AG08395 (cell line): ENCODE measurements at regions not wholly inside any gene's neighbourhood (a gene's known extent, or its start where the extent isn't known, plus 50 kb on each side); places are given as distances from the start of the nearest gene placed in this dataset.

Experiments used
- DNase-seq: peaks from one replicate; pipeline ENCODE4 v3.0.0; 2012; ENCODE audit warnings: mixed read lengths, low spot score

GRCh38 chr16:73354434-73354833, 306.5 kb upstream of the ZFHX3 start:
- DNase-seq = no peak

GRCh38 chr16:73350707-73351452, 303.0 kb upstream of the ZFHX3 start:
- no peak for DNase-seq

- no peak for DNase-seq
Observed at GRCh38 chr16:73347500-73348375, 299.8 kb upstream of the ZFHX3 start.

- DNase-seq = no peak
Observed at GRCh38 chr16:73339821-73340220, 291.9 kb upstream of the ZFHX3 start.

GRCh38 chr16:73337373-73338296, 289.7 kb upstream of the ZFHX3 start:
- no peak for DNase-seq

- DNase-seq = no peak
Observed at GRCh38 chr16:73329358-73330286, 281.7 kb upstream of the ZFHX3 start.

- no peak for DNase-seq
Observed at GRCh38 chr16:73326770-73327470, 279.0 kb upstream of the ZFHX3 start.

- DNase-seq = no peak
Observed at GRCh38 chr16:73326221-73326620, 278.3 kb upstream of the ZFHX3 start.

GRCh38 chr16:73323880-73324279, 276.0 kb upstream of the ZFHX3 start:
- no peak for DNase-seq

GRCh38 chr16:73322856-73323255, 274.9 kb upstream of the ZFHX3 start:
- no peak for DNase-seq

- DNase-seq = no peak
Observed at GRCh38 chr16:73321853-73322252, 273.9 kb upstream of the ZFHX3 start.

- DNase-seq = no peak
Observed at GRCh38 chr16:73319737-73320136, 271.8 kb upstream of the ZFHX3 start.

- no peak for DNase-seq
Observed at GRCh38 chr16:73319261-73319660, 271.3 kb upstream of the ZFHX3 start.

GRCh38 chr16:73317321-73317857, 269.5 kb upstream of the ZFHX3 start:
- no peak for DNase-seq

GRCh38 chr16:73315645-73316044, 267.7 kb upstream of the ZFHX3 start:
- DNase-seq = no peak

- DNase-seq = no peak
Observed at GRCh38 chr16:73313950-73314349, 266.0 kb upstream of the ZFHX3 start.

GRCh38 chr16:73311857-73312723, 264.2 kb upstream of the ZFHX3 start:
- DNase-seq = no peak

GRCh38 chr16:73308771-73309170, 260.8 kb upstream of the ZFHX3 start:
- DNase-seq = no peak

- DNase-seq = no peak
Observed at GRCh38 chr16:73306901-73307413, 259.0 kb upstream of the ZFHX3 start.
